ENCODE measurements at regions not wholly inside any gene's neighbourhood (a gene's known extent, or its start where the extent isn't known, plus 50 kb on each side); places are given as distances from the start of the nearest gene placed in this dataset.

GRCh38 chr1:4253935-4254334 is 353.9 kb upstream of the C1orf174 start:
- TF ChIP-seq CTCF (IDR thresholded peaks at IDR 0.05) (no peak), POLR2A (IDR thresholded peaks at IDR 0.05) (no peak)
